Endothelial cell of umbilical vein (primary cell): ENCODE measurements at regions not wholly inside any gene's neighbourhood (a gene's known extent, or its start where the extent isn't known, plus 50 kb on each side); places are given as distances from the start of the nearest gene placed in this dataset.

Source experiments
- EZH2 ChIP-seq: IDR thresholded peaks from 2 replicates; pipeline ENCODE4 v1.6.1; 2012; ENCODE audit warnings: borderline replicate concordance, low read depth, mild to moderate bottlenecking, moderate library complexity, low read length, inconsistent platforms; ENCODE audit not compliant: severe bottlenecking
- GATA2 ChIP-seq: IDR thresholded peaks from 2 replicates; pipeline ENCODE4 v1.7.0; 2011; ENCODE audit warnings: low read depth, mild to moderate bottlenecking, moderate library complexity, mixed read lengths, low read length; ENCODE audit not compliant: insufficient read length, insufficient read depth
- MYC ChIP-seq: IDR thresholded peaks from one replicate; pipeline ENCODE4 v1.6.1; 2011; ENCODE audit warnings: mild to moderate bottlenecking, low read depth, low read length
- POLR2A ChIP-seq: IDR thresholded peaks from 2 replicates; pipeline ENCODE4 v1.6.1; 2012; ENCODE audit warnings: low read depth, mild to moderate bottlenecking, control low read depth, low read length
- POLR2AphosphoS5 ChIP-seq: IDR thresholded peaks from 2 replicates; pipeline ENCODE4 v1.6.1; 2012; ENCODE audit warnings: low read depth, mild to moderate bottlenecking, control low read depth, low read length, moderate library complexity; ENCODE audit not compliant: insufficient read depth
- TF ChIP-seq, protein P1 (sequence below), 2 donors: IDR thresholded peaks; 1 replicate in 1 of 2; 2 replicates in 1 of 2; pipeline ENCODE4 v1.5.1; 2011; ENCODE audit warnings: low read length in 2 of 2, mild to moderate bottlenecking in 2 of 2, moderate library complexity in 2 of 2, control low read depth in 1 of 2, inconsistent platforms in 1 of 2, low read depth in 1 of 2; ENCODE audit not compliant: insufficient read depth in 1 of 2; ENCODE audit errors: extremely low read depth in 1 of 2
- TF ChIP-seq, protein P2 (sequence below): IDR thresholded peaks from 2 replicates; pipeline ENCODE4 v1.6.1; 2011; ENCODE audit not compliant: insufficient read depth, insufficient read length

DNA sequence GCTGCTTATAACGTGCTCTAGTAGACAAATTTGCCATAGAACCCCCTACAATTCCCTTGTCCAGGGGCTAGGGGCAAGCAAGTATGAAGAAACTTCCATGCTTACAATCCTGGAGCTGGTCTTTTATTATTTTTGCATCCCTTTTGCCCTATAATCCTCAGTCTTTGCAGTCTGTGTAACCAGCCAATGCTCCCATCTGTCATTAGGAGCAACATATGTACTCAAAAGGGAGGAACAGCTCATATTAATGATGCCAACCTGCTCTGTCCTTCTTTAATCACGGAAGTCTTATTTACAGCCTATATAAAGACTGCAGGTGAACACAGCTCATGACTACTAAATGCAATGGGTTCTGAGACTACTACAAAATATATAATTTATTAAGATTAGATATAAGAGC is 263.3 kb downstream of the ZIC1 start:
- TF ChIP-seq, protein P1, sequence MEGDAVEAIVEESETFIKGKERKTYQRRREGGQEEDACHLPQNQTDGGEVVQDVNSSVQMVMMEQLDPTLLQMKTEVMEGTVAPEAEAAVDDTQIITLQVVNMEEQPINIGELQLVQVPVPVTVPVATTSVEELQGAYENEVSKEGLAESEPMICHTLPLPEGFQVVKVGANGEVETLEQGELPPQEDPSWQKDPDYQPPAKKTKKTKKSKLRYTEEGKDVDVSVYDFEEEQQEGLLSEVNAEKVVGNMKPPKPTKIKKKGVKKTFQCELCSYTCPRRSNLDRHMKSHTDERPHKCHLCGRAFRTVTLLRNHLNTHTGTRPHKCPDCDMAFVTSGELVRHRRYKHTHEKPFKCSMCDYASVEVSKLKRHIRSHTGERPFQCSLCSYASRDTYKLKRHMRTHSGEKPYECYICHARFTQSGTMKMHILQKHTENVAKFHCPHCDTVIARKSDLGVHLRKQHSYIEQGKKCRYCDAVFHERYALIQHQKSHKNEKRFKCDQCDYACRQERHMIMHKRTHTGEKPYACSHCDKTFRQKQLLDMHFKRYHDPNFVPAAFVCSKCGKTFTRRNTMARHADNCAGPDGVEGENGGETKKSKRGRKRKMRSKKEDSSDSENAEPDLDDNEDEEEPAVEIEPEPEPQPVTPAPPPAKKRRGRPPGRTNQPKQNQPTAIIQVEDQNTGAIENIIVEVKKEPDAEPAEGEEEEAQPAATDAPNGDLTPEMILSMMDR (IDR thresholded peaks at IDR 0.05; ENCODE audit: extremely low read depth in 1 of 2, insufficient read depth in 1 of 2, low read depth in 1 of 2, low read length in 2 of 2), result no peak
- TF ChIP-seq POLR2A, result no peak
- TF ChIP-seq EZH2, result no peak
- no peak for TF ChIP-seq GATA2
- TF ChIP-seq MYC, result no peak
- TF ChIP-seq, protein P2, sequence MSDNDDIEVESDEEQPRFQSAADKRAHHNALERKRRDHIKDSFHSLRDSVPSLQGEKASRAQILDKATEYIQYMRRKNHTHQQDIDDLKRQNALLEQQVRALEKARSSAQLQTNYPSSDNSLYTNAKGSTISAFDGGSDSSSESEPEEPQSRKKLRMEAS, result no peak
- no peak for TF ChIP-seq POLR2AphosphoS5
